B cell (primary cell): ENCODE measurements at regions not wholly inside any gene's neighbourhood (a gene's known extent, or its start where the extent isn't known, plus 50 kb on each side); places are given as distances from the start of the nearest gene placed in this dataset.
A peak's percentile ranks its signal among the peaks of the same experiment; 100 is the strongest.

Source experiments
- ATAC-seq: fragments of 200-7000 bp; cut with Tn5 transposase; one replicate; pipeline ENCODE4 v1.10.0; 2021; ENCODE audit warnings: low read depth, mild to moderate bottlenecking, moderate number of reproducible peaks, moderate library complexity
- CTCF ChIA-PET: fragments of 350-600 bp; sonication (Branson Sonifier 250); formaldehyde crosslinking; loops from one replicate; lab custom pipeline; 2021; ENCODE audit warnings: antibody characterized with exemption, inconsistent platforms; lab: Charles Lee
- POLR2A ChIA-PET: fragments of 350-600 bp; sonication (Branson Sonifier 250); formaldehyde crosslinking; loops from one replicate; lab custom pipeline; 2021; ENCODE audit warnings: antibody characterized with exemption; lab: Charles Lee
- DNase-seq: peaks from one replicate; pipeline ENCODE4 v3.0.0; 2013
- H2AFZ ChIP-seq: 2 replicates; pipeline ENCODE4 v1.6.1; 2012; ENCODE audit warnings: mild to moderate bottlenecking, low read depth, low read length; ENCODE audit not compliant: insufficient read depth, poor library complexity, severe bottlenecking
- H3K27ac ChIP-seq, 2 donors: 1 replicate in 1 of 2; 2 replicates in 1 of 2; pipeline ENCODE4 v1.5.1; 2012 to 2013; ENCODE audit warnings: low read length in 2 of 2, mild to moderate bottlenecking in 2 of 2, moderate library complexity in 1 of 2
- H3K27me3 ChIP-seq, 4 experiments: fragments of 200-600 bp in 1 of 4; sonication (generic) in 1 of 4; replicated peaks in 1 of 4; 1 replicate in 2 of 4; 2 replicates in 2 of 4; pipeline versions ENCODE4 v1.6.1 to v1.7.0; 2013 to 2016; ENCODE audit warnings: low read length in 3 of 4, mild to moderate bottlenecking in 2 of 4, mixed read lengths in 1 of 4, moderate library complexity in 1 of 4; ENCODE audit not compliant: insufficient read depth in 4 of 4, control insufficient read depth in 3 of 4; ENCODE audit errors: control extremely low read depth in 1 of 4
- H3K36me3 ChIP-seq, 2 experiments: replicated peaks in 1 of 2; 1 replicate in 1 of 2; 2 replicates in 1 of 2; pipeline versions ENCODE4 v1.6.1 to v1.7.1; 2013; ENCODE audit warnings: low read length in 1 of 2; ENCODE audit not compliant: insufficient read depth in 2 of 2, control insufficient read depth in 1 of 2; ENCODE audit errors: control extremely low read depth in 1 of 2, extremely low read depth in 1 of 2
- H3K4me1 ChIP-seq, 2 donors: fragments of 200-600 bp in 1 of 2; sonication (generic) in 1 of 2; 1 replicate in 1 of 2; 2 replicates in 1 of 2; pipeline versions ENCODE4 v1.5.1 to v1.6.1; 2013 to 2017; ENCODE audit warnings: low read length in 2 of 2; ENCODE audit not compliant: control insufficient read depth in 2 of 2, insufficient read depth in 2 of 2
- H3K4me2 ChIP-seq: replicated peaks from 2 replicates; pipeline ENCODE3; 2012; ENCODE audit warnings: mild to moderate bottlenecking, low read depth, low read length; ENCODE audit not compliant: poor library complexity, severe bottlenecking
- H3K4me3 ChIP-seq, 5 experiments: fragments of 200-600 bp in 1 of 5; sonication (generic) in 1 of 5; 1 replicate in 3 of 5; 2 replicates in 2 of 5; pipeline versions ENCODE4 v1.5.1 to v1.7.0; 2011 to 2016; ENCODE audit warnings: low read length in 4 of 5, mild to moderate bottlenecking in 4 of 5, low read depth in 2 of 5, control low read depth in 1 of 5, moderate library complexity in 1 of 5; ENCODE audit not compliant: insufficient read depth in 1 of 5; ENCODE audit errors: control extremely low read depth in 1 of 5, extremely low read depth in 1 of 5
- H3K79me2 ChIP-seq: fragments of 200-600 bp; sonication (generic); one replicate; pipeline ENCODE4 v1.6.0; 2016; ENCODE audit warnings: low read length; ENCODE audit not compliant: control insufficient read depth, insufficient read depth
- H3K9ac ChIP-seq: fragments of 200-600 bp; sonication (generic); 2 replicates; pipeline ENCODE4 v1.6.1; 2017; ENCODE audit warnings: mild to moderate bottlenecking, low read length, moderate library complexity
- H3K9me3 ChIP-seq, 3 donors: one replicate each; pipeline versions ENCODE4 v1.6.1 to v1.7.1; 2013; ENCODE audit warnings: low read length in 2 of 3; ENCODE audit not compliant: control insufficient read depth in 2 of 3, insufficient read depth in 1 of 3; ENCODE audit errors: control extremely low read depth in 1 of 3
- H4K20me1 ChIP-seq: 2 replicates; pipeline ENCODE4 v1.6.0; 2012; ENCODE audit warnings: mild to moderate bottlenecking, low read length; ENCODE audit not compliant: insufficient read depth, control insufficient read depth, poor library complexity, severe bottlenecking
- H3K27ac Mint-ChIP-seq: one replicate; pipeline ENCODE4 v1.8.0; 2021; ENCODE audit warnings: mixed read lengths
- H3K27me3 Mint-ChIP-seq: one replicate; pipeline ENCODE4 v1.8.0; 2021; ENCODE audit warnings: mixed read lengths
- H3K4me1 Mint-ChIP-seq: one replicate; pipeline ENCODE4 v1.8.0; 2021; ENCODE audit warnings: mixed read lengths
- H3K4me3 Mint-ChIP-seq: one replicate; pipeline ENCODE4 v1.8.0; 2021; ENCODE audit warnings: mixed read lengths
- H3K9me3 Mint-ChIP-seq: one replicate; pipeline ENCODE4 v1.8.0; 2022; ENCODE audit warnings: mixed read lengths; ENCODE audit not compliant: insufficient read depth
- CTCF ChIP-seq: fragments of 200-600 bp; IDR thresholded peaks from one replicate; pipeline ENCODE4 v1.8.0; 2022; ENCODE audit warnings: antibody characterized with exemption, mild to moderate bottlenecking
- EZH2 ChIP-seq: IDR thresholded peaks from 2 replicates; pipeline ENCODE4 v1.6.1; 2012; ENCODE audit warnings: borderline replicate concordance, low read depth, mild to moderate bottlenecking, moderate library complexity, low read length; ENCODE audit not compliant: insufficient read depth, poor library complexity, severe bottlenecking
- WGBS: methylation state at CpG from one replicate; pipeline ENCODE4 v1.1.5; 2013; ENCODE audit warnings: missing lambda C conversion rate; ENCODE audit not compliant: insufficient coverage; 5-methylcytosine and 5-hydroxymethylcytosine counted together
- intact Hi-C: fragments of 100-400 bp; cut with micrococcal nuclease; formaldehyde crosslinking; loops from one replicate; pipeline ENCODE4 v1.10.0; 2022

- no peak overlapping the region for H3K27ac Mint-ChIP-seq
- POLR2A ChIA-PET, result no interaction called here
Observed at GRCh38 chr3:148319161-148319915, 378.4 kb upstream of the AGTR1 start.

More at GRCh38 chr3:148319161-148319915, 378.4 kb upstream of the AGTR1 start:
- Histone ChIP-seq H3K27me3 (no peaks in the 10 kb centered on the region), H3K9ac (no peak overlapping the region), H3K4me1 (no peaks in the 10 kb centered on the region), H3K4me3 (no peak overlapping the region), H3K4me2 (peak overlapping the region; percentile 30), H3K9me3 (no peaks in the 10 kb centered on the region), H4K20me1 (no peaks in the 10 kb centered on the region), H3K36me3 (no peaks in the 10 kb centered on the region), H3K79me2 (no peaks in the 10 kb centered on the region), H3K27ac (no peak overlapping the region), H2AFZ (no peak overlapping the region)
- 71% methylated on average over 2 of the region's 7 CpGs for WGBS
- ATAC-seq, result peak; percentile 21
- H3K4me3 Mint-ChIP-seq, result peak overlapping the region; percentile 6
- CTCF ChIA-PET, result no interaction called here
- no peak for TF ChIP-seq CTCF
- TF ChIP-seq EZH2, result no peak
- DNase-seq, result no peak
- intact Hi-C loops, result no loop called here
- H3K27me3 Mint-ChIP-seq, result no peaks in the 10 kb centered on the region
- no peaks in the 10 kb centered on the region for H3K9me3 Mint-ChIP-seq
- H3K4me1 Mint-ChIP-seq, result peaks cover 5% of the 10 kb centered on the region
